ENCODE measurements at regions not wholly inside any gene's neighbourhood (a gene's known extent, or its start where the extent isn't known, plus 50 kb on each side); places are given as distances from the start of the nearest gene placed in this dataset.

- TF ChIP-seq CTCF (IDR thresholded peaks at IDR 0.05; ENCODE audit: low read depth, low read length) (no peak), EZH2phosphoT487 (IDR thresholded peaks at IDR 0.05; ENCODE audit: low read depth) (no peak)
Measured at GRCh38 chr1:55309786-55310504, 94.8 kb upstream of the USP24 start.

All from OCI-LY3 (cell line).